GM12878 (cell line): ENCODE measurements at regions not wholly inside any gene's neighbourhood (a gene's known extent, or its start where the extent isn't known, plus 50 kb on each side); places are given as distances from the start of the nearest gene placed in this dataset.

Experiments used
- ATAC-seq: fragments of 200-7000 bp; cut with Tn5 transposase; 3 replicates; pipeline ENCODE4 v1.9.1; 2020; ENCODE audit warnings: mild to moderate bottlenecking, moderate library complexity
- BruUV-seq: library from RNA; stranded (reverse); fragments of 400-500 nt; replicated peaks from 2 replicates; lab custom pipeline; 2021; lab: Mats Ljungman, UMichigan
- CTCF ChIA-PET: fragments of 300-600 bp; sonication (Branson Sonifier 250); formaldehyde crosslinking; extraction: SDS; loops from one replicate; lab custom pipeline; 2021; ENCODE audit warnings: inconsistent platforms; lab: Yijun Ruan, JAX
- POLR2A ChIA-PET: fragments of 350-600 bp; formaldehyde crosslinking; extraction: SDS; loops from one replicate; lab custom pipeline; 2021; ENCODE audit warnings: inconsistent platforms; lab: Charles Lee
- RAD21 ChIA-PET: fragments of 300-600 bp; sonication (Branson Sonifier 250); formaldehyde crosslinking; loops from one replicate; lab custom pipeline; 2023; ENCODE audit warnings: antibody characterized with exemption; ENCODE audit not compliant: unreplicated experiment; lab: Charles Lee
- SMC1A ChIA-PET: fragments of 300-600 bp; sonication (Branson Sonifier 250); formaldehyde crosslinking; loops from one replicate; lab custom pipeline; 2023; ENCODE audit not compliant: unreplicated experiment, uncharacterized antibody; lab: Charles Lee
- DNase-seq: peaks from one replicate; pipeline ENCODE4 v3.0.0-alpha.2; 2011; ENCODE audit warnings: low read depth, low spot score
- FAIRE-seq: peaks from 3 replicates; lab custom pipeline; 2011; peaks lifted over from hg19 to GRCh38; lab: Jason Lieb, UNC
- H2AFZ ChIP-seq: 2 replicates; pipeline ENCODE4 v1.6.0; 2011; ENCODE audit warnings: low read depth, low read length, control low read depth; ENCODE audit not compliant: control insufficient read depth
- H3K27ac ChIP-seq: 2 replicates; pipeline ENCODE4 v1.5.1; 2011; ENCODE audit warnings: control low read depth; ENCODE audit not compliant: control insufficient read depth, insufficient read depth
- H3K27me3 ChIP-seq, 2 experiments: replicated peaks in 1 of 2; 2 replicates each; pipeline versions ENCODE4 v1.6.0 to v1.6.1; 2011; ENCODE audit warnings: low read length in 1 of 2; ENCODE audit not compliant: control insufficient read depth in 2 of 2, insufficient read depth in 2 of 2
- H3K36me3 ChIP-seq, 2 experiments: 2 replicates each; pipeline ENCODE4 v1.5.1; 2011; ENCODE audit warnings: low read length in 1 of 2; ENCODE audit not compliant: control insufficient read depth in 2 of 2, insufficient read depth in 2 of 2
- H3K4me1 ChIP-seq: 2 replicates; pipeline ENCODE4 v1.6.1; 2011; ENCODE audit warnings: mild to moderate bottlenecking, low read length, moderate library complexity, mixed read lengths; ENCODE audit not compliant: control insufficient read depth, insufficient read depth
- H3K4me2 ChIP-seq: 2 replicates; pipeline ENCODE4 v1.6.0; 2011; ENCODE audit warnings: control low read depth; ENCODE audit not compliant: control insufficient read depth, insufficient read depth
- H3K4me3 ChIP-seq: fragments of 200-600 bp; sonication (generic); 2 replicates; pipeline ENCODE4 v1.5.1; 2016
- H3K79me2 ChIP-seq: 2 replicates; pipeline ENCODE4 v1.6.0; 2011; ENCODE audit warnings: low read length; ENCODE audit not compliant: control insufficient read depth, insufficient read depth
- H3K9ac ChIP-seq: 2 replicates; pipeline ENCODE4 v1.8.0; 2011; ENCODE audit warnings: low read length, control low read depth, mixed read lengths; ENCODE audit not compliant: control insufficient read depth, insufficient read depth
- H3K9me3 ChIP-seq: replicated peaks from 3 replicates; pipeline ENCODE4 v1.5.1; 2011; ENCODE audit warnings: mild to moderate bottlenecking, low read length; ENCODE audit not compliant: control insufficient read depth, insufficient read depth
- H4K20me1 ChIP-seq: 2 replicates; pipeline ENCODE4 v1.6.0; 2011; ENCODE audit not compliant: control insufficient read depth, insufficient read depth
- CBX3 ChIP-seq: fragments of 200-600 bp; sonication (generic); IDR thresholded peaks from 2 replicates; pipeline ENCODE4 v1.6.1; 2016; ENCODE audit warnings: low read depth, borderline replicate concordance
- CHD2 ChIP-seq: IDR thresholded peaks from 2 replicates; pipeline ENCODE4 v1.6.1; 2011; ENCODE audit warnings: low read depth, low read length, improper control_type of control experiment, borderline replicate concordance
- DPF2 ChIP-seq: fragments of 450-650 bp; IDR thresholded peaks from 2 replicates; pipeline ENCODE4 v1.6.1; 2017; ENCODE audit warnings: mild to moderate bottlenecking
- FOS ChIP-seq: IDR thresholded peaks from 3 replicates; pipeline ENCODE4 v1.6.1; 2011; ENCODE audit warnings: borderline replicate concordance; ENCODE audit not compliant: insufficient read length; ENCODE audit errors: extremely low read depth
- ZNF217 ChIP-seq: fragments of 450-650 bp; IDR thresholded peaks from 2 replicates; pipeline ENCODE4 v1.6.1; 2017; ENCODE audit warnings: antibody characterized with exemption, mild to moderate bottlenecking
- WGBS: methylation state at CpG from one replicate; pipeline ENCODE4 v1.1.6; 2016; ENCODE audit warnings: low lambda C conversion rate; ENCODE audit not compliant: insufficient replicate concordance, insufficient coverage; ENCODE audit errors: missing lambda C conversion rate; 5-methylcytosine and 5-hydroxymethylcytosine counted together
- in situ Hi-C: fragments of 300-500 bp; cut with MboI; formaldehyde crosslinking; loops from 9 replicates; pipeline ENCODE4 v1.14.3; 2018; ENCODE audit warnings: mixed read lengths
- intact Hi-C: fragments of 100-400 bp; cut with micrococcal nuclease; formaldehyde crosslinking; loops from one replicate; pipeline ENCODE4 v1.14.2; 2022; ENCODE audit not compliant: unreplicated experiment
- TF ChIP-seq, protein P1 (sequence below): fragments of 450-650 bp; IDR thresholded peaks from 2 replicates; pipeline ENCODE4 v1.6.1; 2017; ENCODE audit warnings: mild to moderate bottlenecking, moderate library complexity

DNA sequence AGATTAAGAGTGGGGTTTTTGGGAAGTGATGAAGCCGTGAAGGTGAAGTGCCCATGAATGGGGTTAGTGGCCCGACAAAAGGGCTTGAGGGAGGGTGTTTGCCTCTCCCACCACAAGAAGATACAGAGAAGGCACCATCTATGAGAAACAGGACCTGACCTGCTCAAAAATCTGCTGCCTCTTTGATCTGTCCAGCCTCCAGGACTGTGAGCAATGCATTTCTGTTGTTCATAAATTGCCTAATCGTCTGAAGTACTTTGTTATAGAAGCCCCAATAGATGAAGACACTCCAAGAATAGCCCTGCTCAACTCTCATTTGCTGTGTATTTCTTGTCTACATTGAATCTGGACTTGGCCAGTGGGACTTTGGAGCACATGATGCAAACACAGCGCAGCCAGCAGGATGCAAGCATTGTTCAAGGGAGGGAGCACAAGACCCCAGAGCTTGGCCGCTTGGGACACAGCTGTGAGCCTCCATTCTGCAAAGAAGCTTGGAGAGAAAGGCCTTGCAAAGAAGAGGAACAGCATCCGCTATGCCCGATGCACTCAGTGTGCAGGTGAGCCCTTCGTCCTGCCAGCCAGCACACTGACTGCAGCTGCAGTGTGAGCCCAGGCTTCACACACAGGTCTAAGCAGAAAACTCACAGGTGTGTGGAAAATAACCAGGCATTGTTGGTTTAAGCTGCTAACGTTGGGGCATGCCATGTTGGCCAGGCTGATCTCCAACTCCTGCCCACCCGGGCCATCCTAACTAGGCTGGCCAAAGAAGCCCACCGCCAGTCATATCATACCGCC, 73.2 kb upstream of the KLF6 start:
- H3K9ac ChIP-seq: no peak overlapping the region
- H3K4me1 ChIP-seq: peaks cover under 1% of the 10 kb centered on the region; the same call in 1 of the 2 replicates
- ATAC-seq (no peak), FAIRE-seq (no peak), DNase-seq (no peak)
- no peak overlapping the region for H3K4me2 ChIP-seq
- WGBS: 80% methylated on average over 12 of the region's 12 CpGs
- ChIA-PET CTCF (no interaction called here), SMC1A (interaction anchor here (12.8 kb wide), 1 partner anchor 13 kb away, joined by 295 read pairs; no protein-coding TSS in a partner anchor), POLR2A (interaction anchor here (0.5 to 1.3 kb wide), 2 partner anchors 10 to 1994 kb away, joined by 3 to 6 read pairs; no protein-coding TSS in a partner anchor), RAD21 (no interaction called here)
- intact Hi-C loops (no loop called here), in situ Hi-C loops (no loop called here)
- no peaks in the 10 kb centered on the region for H4K20me1 ChIP-seq
- TF ChIP-seq CBX3: no peak
- no peak for TF ChIP-seq FOS
- no peak for TF ChIP-seq DPF2
- TF ChIP-seq, protein P1, sequence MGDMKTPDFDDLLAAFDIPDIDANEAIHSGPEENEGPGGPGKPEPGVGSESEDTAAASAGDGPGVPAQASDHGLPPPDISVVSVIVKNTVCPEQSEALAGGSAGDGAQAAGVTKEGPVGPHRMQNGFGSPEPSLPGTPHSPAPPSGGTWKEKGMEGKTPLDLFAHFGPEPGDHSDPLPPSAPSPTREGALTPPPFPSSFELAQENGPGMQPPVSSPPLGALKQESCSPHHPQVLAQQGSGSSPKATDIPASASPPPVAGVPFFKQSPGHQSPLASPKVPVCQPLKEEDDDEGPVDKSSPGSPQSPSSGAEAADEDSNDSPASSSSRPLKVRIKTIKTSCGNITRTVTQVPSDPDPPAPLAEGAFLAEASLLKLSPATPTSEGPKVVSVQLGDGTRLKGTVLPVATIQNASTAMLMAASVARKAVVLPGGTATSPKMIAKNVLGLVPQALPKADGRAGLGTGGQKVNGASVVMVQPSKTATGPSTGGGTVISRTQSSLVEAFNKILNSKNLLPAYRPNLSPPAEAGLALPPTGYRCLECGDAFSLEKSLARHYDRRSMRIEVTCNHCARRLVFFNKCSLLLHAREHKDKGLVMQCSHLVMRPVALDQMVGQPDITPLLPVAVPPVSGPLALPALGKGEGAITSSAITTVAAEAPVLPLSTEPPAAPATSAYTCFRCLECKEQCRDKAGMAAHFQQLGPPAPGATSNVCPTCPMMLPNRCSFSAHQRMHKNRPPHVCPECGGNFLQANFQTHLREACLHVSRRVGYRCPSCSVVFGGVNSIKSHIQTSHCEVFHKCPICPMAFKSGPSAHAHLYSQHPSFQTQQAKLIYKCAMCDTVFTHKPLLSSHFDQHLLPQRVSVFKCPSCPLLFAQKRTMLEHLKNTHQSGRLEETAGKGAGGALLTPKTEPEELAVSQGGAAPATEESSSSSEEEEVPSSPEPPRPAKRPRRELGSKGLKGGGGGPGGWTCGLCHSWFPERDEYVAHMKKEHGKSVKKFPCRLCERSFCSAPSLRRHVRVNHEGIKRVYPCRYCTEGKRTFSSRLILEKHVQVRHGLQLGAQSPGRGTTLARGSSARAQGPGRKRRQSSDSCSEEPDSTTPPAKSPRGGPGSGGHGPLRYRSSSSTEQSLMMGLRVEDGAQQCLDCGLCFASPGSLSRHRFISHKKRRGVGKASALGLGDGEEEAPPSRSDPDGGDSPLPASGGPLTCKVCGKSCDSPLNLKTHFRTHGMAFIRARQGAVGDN: no peak
- no peak for TF ChIP-seq CHD2
- TF ChIP-seq ZNF217: no peak
- no peak overlapping the region for H3K4me3 ChIP-seq
- no peak overlapping the region for H2AFZ ChIP-seq
- H3K36me3 ChIP-seq: no peaks in the 10 kb centered on the region
- no TSS peak for BruUV-seq
- no peak overlapping the region for H3K27ac ChIP-seq
- H3K79me2 ChIP-seq: no peaks in the 10 kb centered on the region
- H3K27me3 ChIP-seq: no peaks in the 10 kb centered on the region
- H3K9me3 ChIP-seq: no peaks in the 10 kb centered on the region; the same call in 2 of the 3 replicates
